H9 (cell line): ENCODE measurements at regions not wholly inside any gene's neighbourhood (a gene's known extent, or its start where the extent isn't known, plus 50 kb on each side); places are given as distances from the start of the nearest gene placed in this dataset.

Experiments used
- DNase-seq: peaks from one replicate; pipeline ENCODE4 v3.0.0-alpha.2; 2017
- H2AFZ ChIP-seq: one replicate; pipeline ENCODE4 v1.6.1; 2013; ENCODE audit warnings: mild to moderate bottlenecking, low read length, control low read depth, moderate library complexity
- H2AK5ac ChIP-seq: 2 replicates; pipeline ENCODE4 v1.6.1; 2013; ENCODE audit warnings: low read length, control low read depth, mixed read lengths; ENCODE audit not compliant: insufficient read length
- H2BK120ac ChIP-seq: one replicate; pipeline ENCODE4 v1.6.1; 2013; ENCODE audit warnings: low read depth, mild to moderate bottlenecking, low read length, control low read depth, inconsistent platforms; ENCODE audit not compliant: poor library complexity, severe bottlenecking
- H2BK12ac ChIP-seq: 2 replicates; pipeline ENCODE4 v1.6.1; 2013; ENCODE audit warnings: low read length, control low read depth, mixed read lengths, low read depth; ENCODE audit not compliant: insufficient read length
- H2BK15ac ChIP-seq: 2 replicates; pipeline ENCODE4 v1.6.1; 2013; ENCODE audit warnings: low read depth, low read length, control low read depth
- H2BK20ac ChIP-seq: one replicate; pipeline ENCODE4 v1.6.1; 2013; ENCODE audit warnings: low read depth, mild to moderate bottlenecking, low read length, control low read depth, inconsistent platforms; ENCODE audit not compliant: poor library complexity, severe bottlenecking
- H2BK5ac ChIP-seq: 2 replicates; pipeline ENCODE4 v1.6.1; 2013; ENCODE audit warnings: low read length, control low read depth, mixed read lengths; ENCODE audit not compliant: insufficient read length
- H3K14ac ChIP-seq: 2 replicates; pipeline ENCODE4 v1.6.1; 2013; ENCODE audit warnings: low read length, control low read depth; ENCODE audit not compliant: insufficient read depth
- H3K18ac ChIP-seq: 2 replicates; pipeline ENCODE4 v1.6.1; 2013; ENCODE audit warnings: low read depth, mild to moderate bottlenecking, mixed read lengths, low read length, control low read depth; ENCODE audit not compliant: insufficient read length
- H3K23ac ChIP-seq: 2 replicates; pipeline ENCODE4 v1.6.1; 2013; ENCODE audit warnings: low read length, control low read depth, mixed read lengths, low read depth; ENCODE audit not compliant: insufficient read length
- H3K23me2 ChIP-seq: 2 replicates; pipeline ENCODE4 v1.6.1; 2013; ENCODE audit warnings: low read depth, mild to moderate bottlenecking, mixed read lengths, low read length, control low read depth; ENCODE audit not compliant: insufficient read length, poor library complexity, severe bottlenecking
- H3K27ac ChIP-seq: 2 replicates; pipeline ENCODE4 v1.5.1; 2013; ENCODE audit warnings: low read length, control low read depth, mixed read lengths, low read depth; ENCODE audit not compliant: insufficient read length
- H3K27me3 ChIP-seq: 2 replicates; pipeline ENCODE4 v1.6.1; 2013; ENCODE audit warnings: low read length, control low read depth, inconsistent platforms; ENCODE audit not compliant: insufficient read depth
- H3K4ac ChIP-seq: 2 replicates; pipeline ENCODE4 v1.6.1; 2013; ENCODE audit warnings: low read depth, mild to moderate bottlenecking, control low read depth, inconsistent platforms, low read length, moderate library complexity
- H3K4me1 ChIP-seq: 2 replicates; pipeline ENCODE4 v1.6.1; 2013; ENCODE audit warnings: low read length, control low read depth, inconsistent platforms; ENCODE audit not compliant: insufficient read depth
- H3K4me2 ChIP-seq: 2 replicates; pipeline ENCODE4 v1.6.1; 2013; ENCODE audit warnings: low read length, control low read depth, mixed read lengths; ENCODE audit not compliant: insufficient read length, insufficient read depth
- H3K56ac ChIP-seq: 2 replicates; pipeline ENCODE4 v1.6.1; 2013; ENCODE audit warnings: low read depth, mild to moderate bottlenecking, mixed read lengths, low read length, control low read depth; ENCODE audit not compliant: insufficient read length
- H3K79me1 ChIP-seq: 2 replicates; pipeline ENCODE4 v1.6.1; 2013; ENCODE audit warnings: low read depth, mild to moderate bottlenecking, moderate library complexity, low read length, control low read depth, inconsistent platforms; ENCODE audit not compliant: insufficient read depth, poor library complexity, severe bottlenecking
- H3K79me2 ChIP-seq: 2 replicates; pipeline ENCODE4 v1.6.1; 2013; ENCODE audit warnings: low read length, control low read depth, inconsistent platforms; ENCODE audit not compliant: insufficient read depth
- H3K9ac ChIP-seq: 2 replicates; pipeline ENCODE4 v1.6.1; 2013; ENCODE audit warnings: low read length, control low read depth, mixed read lengths; ENCODE audit not compliant: insufficient read length; ENCODE audit errors: extremely low read depth
- H3K9me3 ChIP-seq: one replicate; pipeline ENCODE4 v1.6.1; 2013; ENCODE audit warnings: low read depth, low read length, inconsistent platforms; ENCODE audit not compliant: control insufficient read depth
- H3T11ph ChIP-seq: one replicate; pipeline ENCODE4 v1.6.1; 2013; ENCODE audit warnings: mild to moderate bottlenecking, low read length, control low read depth, inconsistent platforms
- H4K20me1 ChIP-seq: one replicate; pipeline ENCODE4 v1.6.1; 2013; ENCODE audit not compliant: control insufficient read depth, insufficient read length, insufficient read depth
- H4K5ac ChIP-seq: 2 replicates; pipeline ENCODE4 v1.6.1; 2013; ENCODE audit warnings: low read depth, mild to moderate bottlenecking, mixed read lengths, low read length, control low read depth; ENCODE audit not compliant: insufficient read length
- H4K8ac ChIP-seq: replicated peaks from 2 replicates; pipeline ENCODE4 v1.6.1; 2013; ENCODE audit warnings: low read length, control low read depth, mixed read lengths, low read depth; ENCODE audit not compliant: insufficient read length
- H4K91ac ChIP-seq: 2 replicates; pipeline ENCODE4 v1.6.1; 2013; ENCODE audit warnings: low read depth, mild to moderate bottlenecking, moderate library complexity, mixed read lengths, low read length, control low read depth; ENCODE audit not compliant: insufficient read length
- H3K27ac Mint-ChIP-seq, 3 experiments: 2 replicates in 2 of 3; 3 replicates in 1 of 3; pipeline ENCODE4 v1.8.0; 2020 to 2021; ENCODE audit warnings: mixed read lengths in 3 of 3, mild to moderate bottlenecking in 1 of 3, moderate library complexity in 1 of 3
- H3K27me3 Mint-ChIP-seq: 2 replicates; pipeline ENCODE4 v1.8.0; 2021; ENCODE audit warnings: low read depth, mild to moderate bottlenecking, moderate library complexity, mixed read lengths
- H3K36me3 Mint-ChIP-seq, 3 experiments: 2 replicates in 2 of 3; 3 replicates in 1 of 3; pipeline ENCODE4 v1.8.0; 2020 to 2021; ENCODE audit warnings: low read depth in 3 of 3, mixed read lengths in 3 of 3; ENCODE audit not compliant: insufficient read depth in 1 of 3
- H3K4me1 Mint-ChIP-seq, 2 experiments: 2 replicates each; pipeline ENCODE4 v1.8.0; 2020; ENCODE audit warnings: mixed read lengths in 2 of 2
- H3K4me3 Mint-ChIP-seq, 2 experiments: 2 replicates in 1 of 2; 3 replicates in 1 of 2; pipeline ENCODE4 v1.8.0; 2020 to 2021; ENCODE audit warnings: mild to moderate bottlenecking in 2 of 2, mixed read lengths in 2 of 2, moderate library complexity in 1 of 2
- H3K9me3 Mint-ChIP-seq, 2 experiments: 2 replicates in 1 of 2; 3 replicates in 1 of 2; pipeline ENCODE4 v1.8.0; 2020; ENCODE audit warnings: mild to moderate bottlenecking in 2 of 2, mixed read lengths in 2 of 2, moderate library complexity in 1 of 2
- WGBS: extraction: QIAGEN DNeasy Blood & Tissue Kit; methylation state at CpG from one replicate; pipeline ENCODE4 v1.1.7; 2013; ENCODE audit warnings: missing lambda C conversion rate, low lambda C conversion rate, mixed read lengths; ENCODE audit not compliant: insufficient read length; ENCODE audit errors: extremely low coverage; 5-methylcytosine and 5-hydroxymethylcytosine counted together
- TF ChIP-seq, protein P1 (sequence below): fragments of 200-600 bp; sonication (generic); conservative IDR thresholded peaks from 3 replicates; pipeline ENCODE4 v1.8.0; 2021; ENCODE audit warnings: antibody characterized with exemption, mild to moderate bottlenecking

DNA sequence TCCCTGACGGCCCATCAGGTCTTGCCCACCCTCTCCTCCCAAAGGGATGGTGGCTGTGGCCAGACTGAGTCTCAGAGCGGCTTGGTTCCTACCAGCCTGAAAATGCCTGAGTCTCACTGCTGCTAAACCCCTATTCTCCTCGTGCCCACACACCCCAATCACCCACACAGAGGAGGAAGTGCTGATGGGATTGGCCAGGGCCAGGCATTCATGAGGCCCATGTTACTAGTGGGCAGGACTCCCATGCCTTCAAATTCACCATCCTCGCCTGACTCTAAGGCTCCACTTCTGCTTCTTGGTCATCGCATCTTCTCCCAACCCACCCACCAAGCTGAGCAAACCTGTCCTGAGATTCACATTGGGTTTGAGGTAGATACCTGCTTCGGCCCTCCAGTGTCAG lies 80.1 kb upstream of the CST7 start:
- no peak overlapping the region for H3K4me3 Mint-ChIP-seq
- Histone ChIP-seq H2BK5ac (no peak overlapping the region), H3K79me2 (no peaks in the 10 kb centered on the region), H2BK15ac (no peak overlapping the region), H3K79me1 (no peaks in the 10 kb centered on the region), H2AK5ac (no peak overlapping the region), H3K23me2 (peaks cover 2% of the 10 kb centered on the region), H2BK120ac (no peak overlapping the region), H4K20me1 (no peaks in the 10 kb centered on the region), H4K5ac (no peak overlapping the region), H3K27me3 (no peaks in the 10 kb centered on the region), H2BK20ac (no peak overlapping the region), H3K23ac (no peak overlapping the region), H4K8ac (no peak overlapping the region), H2BK12ac (no peak overlapping the region), H3K56ac (no peak overlapping the region), H3K27ac (no peak overlapping the region), H2AFZ (no peak overlapping the region), H3K4ac (no peak overlapping the region), H3K18ac (no peak overlapping the region), H3K4me2 (no peak overlapping the region), H3T11ph (no peak overlapping the region), H3K4me1 (no peaks in the 10 kb centered on the region), H3K9me3 (peaks cover 23% of the 10 kb centered on the region), H4K91ac (no peak overlapping the region), H3K14ac (no peak overlapping the region), H3K9ac (no peak overlapping the region)
- DNase-seq: no peak
- WGBS: no CpG with 5 or more reads among the region's 6 CpGs
- peaks cover 2% of the 10 kb centered on the region for H3K27me3 Mint-ChIP-seq
- TF ChIP-seq, protein P1, sequence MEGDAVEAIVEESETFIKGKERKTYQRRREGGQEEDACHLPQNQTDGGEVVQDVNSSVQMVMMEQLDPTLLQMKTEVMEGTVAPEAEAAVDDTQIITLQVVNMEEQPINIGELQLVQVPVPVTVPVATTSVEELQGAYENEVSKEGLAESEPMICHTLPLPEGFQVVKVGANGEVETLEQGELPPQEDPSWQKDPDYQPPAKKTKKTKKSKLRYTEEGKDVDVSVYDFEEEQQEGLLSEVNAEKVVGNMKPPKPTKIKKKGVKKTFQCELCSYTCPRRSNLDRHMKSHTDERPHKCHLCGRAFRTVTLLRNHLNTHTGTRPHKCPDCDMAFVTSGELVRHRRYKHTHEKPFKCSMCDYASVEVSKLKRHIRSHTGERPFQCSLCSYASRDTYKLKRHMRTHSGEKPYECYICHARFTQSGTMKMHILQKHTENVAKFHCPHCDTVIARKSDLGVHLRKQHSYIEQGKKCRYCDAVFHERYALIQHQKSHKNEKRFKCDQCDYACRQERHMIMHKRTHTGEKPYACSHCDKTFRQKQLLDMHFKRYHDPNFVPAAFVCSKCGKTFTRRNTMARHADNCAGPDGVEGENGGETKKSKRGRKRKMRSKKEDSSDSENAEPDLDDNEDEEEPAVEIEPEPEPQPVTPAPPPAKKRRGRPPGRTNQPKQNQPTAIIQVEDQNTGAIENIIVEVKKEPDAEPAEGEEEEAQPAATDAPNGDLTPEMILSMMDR: no peak
- H3K36me3 Mint-ChIP-seq: peaks cover 8 to 15% (median 9%) of the 10 kb centered on the region in 3 experiments; a peak in 6 of 7 replicates
- H3K9me3 Mint-ChIP-seq: peaks cover 29 to 34% of the 10 kb centered on the region in 2 experiments
- H3K27ac Mint-ChIP-seq: no peak overlapping the region; a peak in 1 of 7 replicates
- no peaks in the 10 kb centered on the region for H3K4me1 Mint-ChIP-seq
